Caco-2 (cell line): ENCODE measurements at regions not wholly inside any gene's neighbourhood (a gene's known extent, or its start where the extent isn't known, plus 50 kb on each side); places are given as distances from the start of the nearest gene placed in this dataset.

ENCODE experiments used
- BruUV-seq: library from RNA; stranded (reverse); fragments of 400-500 nt; replicated peaks from 2 replicates; lab custom pipeline; 2021; lab: Mats Ljungman, UMichigan
- CTCF ChIA-PET: fragments of 300-600 bp; sonication (Branson Sonifier 250); formaldehyde crosslinking; loops from one replicate; lab custom pipeline; 2022; ENCODE audit warnings: antibody characterized with exemption; lab: Charles Lee
- POLR2A ChIA-PET: fragments of 300-600 bp; sonication (Branson Sonifier 250); formaldehyde crosslinking; loops from one replicate; lab custom pipeline; 2022; ENCODE audit warnings: antibody characterized with exemption; lab: Charles Lee
- DNase-seq, 2 experiments: peaks; one replicate each; pipeline versions ENCODE4 v3.0.0 to v3.0.0-alpha.2; 2020 to 2022
- H3K27me3 ChIP-seq: replicated peaks from 2 replicates; pipeline ENCODE4 v1.6.0; 2011; ENCODE audit warnings: low read length; ENCODE audit not compliant: control insufficient read depth, insufficient read depth
- H3K36me3 ChIP-seq: 2 replicates; pipeline ENCODE4 v1.5.1; 2011; ENCODE audit warnings: low read length; ENCODE audit not compliant: control insufficient read depth, insufficient read depth
- H3K4me1 ChIP-seq: fragments of 250-450 bp; sonication (Bioruptor Pico); 2 replicates; pipeline ENCODE4 v1.5.1; 2020; ENCODE audit warnings: mild to moderate bottlenecking
- H3K4me3 ChIP-seq: 2 replicates; pipeline ENCODE4 v1.5.1; 2011; ENCODE audit warnings: low read depth, mild to moderate bottlenecking, control low read depth, low read length
- H3K9me3 ChIP-seq: fragments of 250-450 bp; sonication (Bioruptor Pico); 2 replicates; pipeline ENCODE4 v1.5.1; 2020; ENCODE audit warnings: mild to moderate bottlenecking, moderate library complexity
- H3K27ac Mint-ChIP-seq: one replicate; pipeline ENCODE4 v1.8.0; 2022; ENCODE audit warnings: mixed read lengths; ENCODE audit not compliant: unreplicated experiment
- H3K27me3 Mint-ChIP-seq: one replicate; pipeline ENCODE4 v1.8.0; 2022; ENCODE audit warnings: mixed read lengths; ENCODE audit not compliant: insufficient read depth, unreplicated experiment
- H3K36me3 Mint-ChIP-seq: one replicate; pipeline ENCODE4 v1.8.0; 2022; ENCODE audit warnings: mild to moderate bottlenecking, mixed read lengths; ENCODE audit not compliant: insufficient read depth, unreplicated experiment
- H3K4me1 Mint-ChIP-seq: one replicate; pipeline ENCODE4 v1.8.0; 2022; ENCODE audit warnings: low read depth, mixed read lengths; ENCODE audit not compliant: unreplicated experiment
- H3K4me3 Mint-ChIP-seq: one replicate; pipeline ENCODE4 v1.8.0; 2022; ENCODE audit warnings: mild to moderate bottlenecking, moderate library complexity, mixed read lengths; ENCODE audit not compliant: unreplicated experiment
- H3K9me3 Mint-ChIP-seq: one replicate; pipeline ENCODE4 v1.8.0; 2022; ENCODE audit warnings: mixed read lengths; ENCODE audit not compliant: unreplicated experiment
- intact Hi-C: fragments of 100-400 bp; cut with micrococcal nuclease; formaldehyde crosslinking; loops from one replicate; pipeline ENCODE4 v1.10.0; 2022; ENCODE audit not compliant: unreplicated experiment
- TF ChIP-seq, protein P1 (sequence below), 2 experiments: fragments of 200-600 bp in 1 of 2; IDR thresholded peaks; 1 replicate in 1 of 2; 2 replicates in 1 of 2; pipeline versions ENCODE4 v1.5.1 to v1.8.0; 2011 to 2022; ENCODE audit warnings: antibody characterized with exemption in 1 of 2, control low read depth in 1 of 2, inconsistent platforms in 1 of 2, low read depth in 1 of 2, low read length in 1 of 2, mild to moderate bottlenecking in 1 of 2, moderate library complexity in 1 of 2; ENCODE audit not compliant: insufficient read depth in 1 of 2, severe bottlenecking in 1 of 2, unreplicated experiment in 1 of 2

DNA sequence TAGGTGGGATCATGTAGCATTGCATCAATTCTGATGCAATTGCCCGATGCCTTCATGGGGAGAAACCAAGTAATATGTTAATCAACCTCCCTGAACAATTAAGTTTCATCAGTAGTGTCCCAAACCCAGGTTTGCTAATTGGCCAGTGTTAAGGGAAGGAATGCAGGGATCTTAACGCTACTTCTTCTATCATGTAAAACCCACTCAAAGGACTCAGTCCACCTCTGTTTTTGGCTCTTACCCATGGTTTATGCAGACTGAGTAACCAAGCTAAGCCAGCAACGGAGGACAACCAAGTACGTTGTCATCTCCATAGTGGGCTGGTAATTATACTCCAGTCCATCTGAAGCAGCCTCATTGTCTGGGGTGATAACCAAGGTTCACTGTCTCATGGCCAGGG, 203.0 kb upstream of the FMN2 start:
- Mint-ChIP-seq H3K27ac (no peak overlapping the region), H3K4me3 (no peak overlapping the region), H3K36me3 (no peaks in the 10 kb centered on the region), H3K9me3 (no peaks in the 10 kb centered on the region), H3K27me3 (no peaks in the 10 kb centered on the region), H3K4me1 (no peaks in the 10 kb centered on the region)
- intact Hi-C loops: no loop called here
- CTCF ChIA-PET: no interaction called here
- Histone ChIP-seq H3K36me3 (no peaks in the 10 kb centered on the region), H3K4me3 (no peak overlapping the region), H3K4me1 (no peaks in the 10 kb centered on the region), H3K9me3 (no peaks in the 10 kb centered on the region), H3K27me3 (no peaks in the 10 kb centered on the region)
- TF ChIP-seq, protein P1, sequence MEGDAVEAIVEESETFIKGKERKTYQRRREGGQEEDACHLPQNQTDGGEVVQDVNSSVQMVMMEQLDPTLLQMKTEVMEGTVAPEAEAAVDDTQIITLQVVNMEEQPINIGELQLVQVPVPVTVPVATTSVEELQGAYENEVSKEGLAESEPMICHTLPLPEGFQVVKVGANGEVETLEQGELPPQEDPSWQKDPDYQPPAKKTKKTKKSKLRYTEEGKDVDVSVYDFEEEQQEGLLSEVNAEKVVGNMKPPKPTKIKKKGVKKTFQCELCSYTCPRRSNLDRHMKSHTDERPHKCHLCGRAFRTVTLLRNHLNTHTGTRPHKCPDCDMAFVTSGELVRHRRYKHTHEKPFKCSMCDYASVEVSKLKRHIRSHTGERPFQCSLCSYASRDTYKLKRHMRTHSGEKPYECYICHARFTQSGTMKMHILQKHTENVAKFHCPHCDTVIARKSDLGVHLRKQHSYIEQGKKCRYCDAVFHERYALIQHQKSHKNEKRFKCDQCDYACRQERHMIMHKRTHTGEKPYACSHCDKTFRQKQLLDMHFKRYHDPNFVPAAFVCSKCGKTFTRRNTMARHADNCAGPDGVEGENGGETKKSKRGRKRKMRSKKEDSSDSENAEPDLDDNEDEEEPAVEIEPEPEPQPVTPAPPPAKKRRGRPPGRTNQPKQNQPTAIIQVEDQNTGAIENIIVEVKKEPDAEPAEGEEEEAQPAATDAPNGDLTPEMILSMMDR (IDR thresholded peaks at IDR 0.05; ENCODE audit: insufficient read depth in 1 of 2, low read depth in 1 of 2, low read length in 1 of 2, severe bottlenecking in 1 of 2, unreplicated experiment in 1 of 2): no peak
- DNase-seq: no peak
- BruUV-seq: no TSS peak
- POLR2A ChIA-PET: no interaction called here

DNA sequence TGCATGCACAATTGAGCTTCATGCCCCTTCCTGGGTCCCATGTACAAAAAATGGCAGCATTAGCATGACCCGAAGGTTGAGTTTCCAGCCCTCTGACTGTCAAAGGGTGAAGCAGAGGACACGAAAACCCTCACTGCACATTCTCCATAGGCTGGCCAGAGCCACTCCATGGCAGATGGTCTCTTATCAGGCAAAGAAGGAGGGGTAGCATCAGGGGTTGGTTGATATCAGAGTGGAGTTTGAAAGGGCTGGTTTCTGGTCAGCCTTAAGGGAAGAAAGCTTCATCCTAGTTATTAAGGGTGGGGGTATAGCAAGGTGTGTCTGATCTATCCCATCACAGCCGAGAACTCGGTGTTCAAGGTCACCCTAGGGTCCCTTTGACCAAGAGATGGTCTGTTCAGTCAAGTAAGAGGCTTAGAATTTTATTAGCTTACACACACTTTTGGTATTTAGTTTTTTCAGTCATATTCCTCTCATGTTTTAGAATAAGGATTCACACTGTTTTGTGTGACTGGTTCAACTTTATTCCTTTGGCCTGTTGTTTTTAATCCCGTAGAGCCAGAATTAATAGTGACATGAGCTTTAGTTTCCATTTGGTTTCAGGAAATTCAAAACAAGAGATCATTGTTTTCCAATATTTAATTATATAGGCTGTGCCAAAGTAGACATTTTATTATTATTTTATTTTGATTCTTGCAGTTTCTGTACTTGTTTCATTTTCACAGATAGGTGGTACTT, 199.9 kb upstream of the FMN2 start:
- no TSS peak for BruUV-seq
- H3K36me3 ChIP-seq: no peaks in the 10 kb centered on the region
- Mint-ChIP-seq H3K36me3 (no peaks in the 10 kb centered on the region), H3K4me1 (no peaks in the 10 kb centered on the region), H3K27ac (no peak overlapping the region), H3K9me3 (no peaks in the 10 kb centered on the region), H3K27me3 (peaks cover 2% of the 10 kb centered on the region), H3K4me3 (no peak overlapping the region)
- no peaks in the 10 kb centered on the region for H3K9me3 ChIP-seq
- CTCF ChIA-PET: no interaction called here
- intact Hi-C loops: loop anchor here (10.0 kb wide), 3 partner anchors 177 to 657 kb away; no protein-coding TSS in a partner anchor
- TF ChIP-seq, protein P1 (IDR thresholded peaks at IDR 0.05; ENCODE audit: insufficient read depth in 1 of 2, low read depth in 1 of 2, low read length in 1 of 2, severe bottlenecking in 1 of 2, unreplicated experiment in 1 of 2): no peak
- POLR2A ChIA-PET: no interaction called here
- no peaks in the 10 kb centered on the region for H3K4me1 ChIP-seq
- no peak overlapping the region for H3K4me3 ChIP-seq
- no peak for DNase-seq
- no peaks in the 10 kb centered on the region for H3K27me3 ChIP-seq

DNA sequence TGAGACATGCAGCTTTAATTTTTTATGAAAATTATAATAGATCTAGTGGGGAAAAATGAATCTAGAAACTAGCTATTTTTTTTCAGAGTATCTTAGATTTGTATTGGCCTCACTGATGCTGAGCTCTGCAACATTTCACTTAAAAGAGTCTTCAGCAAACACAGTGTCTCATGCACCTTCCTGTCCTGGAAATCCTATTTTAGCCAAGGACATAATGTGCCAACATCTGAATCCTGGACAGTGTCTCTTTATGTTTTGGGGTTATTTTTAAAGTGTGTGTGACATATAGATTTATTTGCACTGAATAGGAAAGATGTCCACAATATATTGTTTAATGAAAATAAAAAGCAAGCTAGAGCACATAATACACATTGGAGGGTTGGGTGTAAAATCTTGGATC, 199.1 kb upstream of the FMN2 start:
- Mint-ChIP-seq H3K27ac (no peak overlapping the region), H3K4me1 (no peaks in the 10 kb centered on the region), H3K9me3 (no peaks in the 10 kb centered on the region), H3K36me3 (no peaks in the 10 kb centered on the region), H3K4me3 (no peak overlapping the region), H3K27me3 (peaks cover 2% of the 10 kb centered on the region)
- ChIA-PET CTCF (no interaction called here), POLR2A (no interaction called here)
- no TSS peak for BruUV-seq
- H3K27me3 ChIP-seq: no peaks in the 10 kb centered on the region
- no peaks in the 10 kb centered on the region for H3K9me3 ChIP-seq
- TF ChIP-seq, protein P1 (IDR thresholded peaks at IDR 0.05; ENCODE audit: insufficient read depth in 1 of 2, low read depth in 1 of 2, low read length in 1 of 2, severe bottlenecking in 1 of 2, unreplicated experiment in 1 of 2): no peak
- intact Hi-C loops: loop anchor here (10.0 kb wide), 3 partner anchors 178 to 658 kb away; no protein-coding TSS in a partner anchor
- H3K4me3 ChIP-seq: no peak overlapping the region
- H3K36me3 ChIP-seq: no peaks in the 10 kb centered on the region
- no peaks in the 10 kb centered on the region for H3K4me1 ChIP-seq
- DNase-seq: no peak
